SJCRH30 (cell line): ENCODE measurements at regions not wholly inside any gene's neighbourhood (a gene's known extent, or its start where the extent isn't known, plus 50 kb on each side); places are given as distances from the start of the nearest gene placed in this dataset.
"Not testable (repeated sequence)": the region's sequence is repeated elsewhere in the genome, so short reads cannot be mapped to it uniquely, and the experiment has no call there.

Experiments used
- DNase-seq, 2 experiments: peaks; one replicate each; pipeline ENCODE4 v3.0.0-alpha.2; 2015 to 2020
- H3K27ac ChIP-seq: fragments of 250-450 bp; sonication (Bioruptor Pico); 2 replicates; pipeline ENCODE4 v1.5.1; 2020; ENCODE audit warnings: mild to moderate bottlenecking, moderate library complexity
- H3K27me3 ChIP-seq: fragments of 250-450 bp; sonication (Bioruptor Pico); 2 replicates; pipeline ENCODE4 v1.5.1; 2020; ENCODE audit warnings: mild to moderate bottlenecking, moderate library complexity
- H3K36me3 ChIP-seq: fragments of 250-450 bp; sonication (Bioruptor Pico); 2 replicates; pipeline ENCODE4 v1.5.1; 2020; ENCODE audit warnings: mild to moderate bottlenecking, moderate library complexity
- H3K4me1 ChIP-seq: fragments of 250-450 bp; sonication (Bioruptor Pico); 2 replicates; pipeline ENCODE4 v1.5.1; 2020; ENCODE audit warnings: mild to moderate bottlenecking, moderate library complexity
- H3K4me3 ChIP-seq: fragments of 250-450 bp; sonication (Bioruptor Pico); 2 replicates; pipeline ENCODE4 v1.5.1; 2020; ENCODE audit warnings: mild to moderate bottlenecking, moderate library complexity
- H3K9me3 ChIP-seq: fragments of 250-450 bp; sonication (Bioruptor Pico); replicated peaks from 2 replicates; pipeline ENCODE4 v1.5.1; 2020; ENCODE audit warnings: mild to moderate bottlenecking, moderate library complexity

- H3K27ac ChIP-seq, H3K27me3 ChIP-seq, H3K9me3 ChIP-seq, H3K4me1 ChIP-seq, H3K4me3 ChIP-seq, H3K36me3 ChIP-seq: not testable (repeated sequence)
- peak in 1 of 2 experiments; percentile 11 for DNase-seq
Observed at GRCh38 chr20:64327223-64327549, 71.6 kb downstream of the PCMTD2 start.

GRCh38 chr20:64327550-64328317 lies 72.2 kb downstream of the PCMTD2 start:
- DNase-seq, H3K9me3 ChIP-seq, H3K27ac ChIP-seq, H3K36me3 ChIP-seq, H3K4me3 ChIP-seq, H3K4me1 ChIP-seq, H3K27me3 ChIP-seq: not testable (repeated sequence)

- H3K9me3 ChIP-seq, H3K27me3 ChIP-seq, DNase-seq, H3K36me3 ChIP-seq, H3K4me3 ChIP-seq, H3K27ac ChIP-seq, H3K4me1 ChIP-seq: not testable (repeated sequence)
Observed at GRCh38 chr20:64328595-64329250, 73.2 kb downstream of the PCMTD2 start.

GRCh38 chr20:64332627-64333026 lies 77.1 kb downstream of the PCMTD2 start:
- not testable (repeated sequence) for H3K4me1 ChIP-seq, H3K27ac ChIP-seq, H3K27me3 ChIP-seq, DNase-seq, H3K4me3 ChIP-seq, H3K36me3 ChIP-seq, H3K9me3 ChIP-seq
